ENCODE measurements at regions not wholly inside any gene's neighbourhood (a gene's known extent, or its start where the extent isn't known, plus 50 kb on each side); places are given as distances from the start of the nearest gene placed in this dataset.

DNA sequence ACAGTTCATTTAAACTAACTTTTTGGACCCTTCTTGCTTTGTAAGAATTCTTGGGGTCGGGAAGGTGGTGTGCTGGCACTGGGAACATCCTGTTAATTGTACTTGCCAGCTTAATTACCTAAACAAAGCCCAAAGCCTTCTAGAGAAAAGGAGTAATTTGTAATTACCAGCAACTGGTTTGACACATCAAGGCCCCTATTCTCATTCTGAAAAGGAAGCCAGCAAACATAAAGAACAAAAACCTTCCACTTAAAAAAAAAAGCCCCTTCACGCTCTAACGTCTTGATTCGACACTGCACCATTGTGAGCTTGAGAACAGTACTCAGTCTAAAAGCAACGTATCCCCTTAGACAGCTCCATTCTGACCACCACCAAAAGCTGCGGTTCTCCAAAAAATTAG is 74.7 kb upstream of the RPH3AL start:
- Histone ChIP-seq H3K23me2 (ENCODE audit: insufficient read length, low read depth, low read length, poor library complexity, severe bottlenecking) (no peaks in the 10 kb centered on the region), H4K5ac (ENCODE audit: insufficient read length, low read depth, low read length) (no peak overlapping the region), H3K14ac (ENCODE audit: insufficient read depth, low read length) (no peak overlapping the region), H3K4me1 (ENCODE audit: insufficient read depth, low read length) (peaks cover 3% of the 10 kb centered on the region; the same call in 1 of the 2 replicates), H3T11ph (ENCODE audit: low read length) (no peak overlapping the region), H3K9ac (ENCODE audit: extremely low read depth, insufficient read length, low read length) (no peak overlapping the region), H2BK15ac (ENCODE audit: low read depth, low read length) (no peak overlapping the region), H3K27me3 (ENCODE audit: insufficient read depth, low read length) (no peaks in the 10 kb centered on the region), H3K79me1 (ENCODE audit: insufficient read depth, low read depth, low read length, poor library complexity, severe bottlenecking) (no peaks in the 10 kb centered on the region), H3K23ac (ENCODE audit: insufficient read length, low read depth, low read length) (no peak overlapping the region), H4K91ac (ENCODE audit: insufficient read length, low read depth, low read length) (no peak overlapping the region), H2BK20ac (ENCODE audit: low read depth, low read length, poor library complexity, severe bottlenecking) (no peak overlapping the region), H4K8ac (replicated peaks; ENCODE audit: insufficient read length, low read depth, low read length) (no peak overlapping the region), H2BK12ac (ENCODE audit: insufficient read length, low read depth, low read length) (no peak overlapping the region), H2BK120ac (ENCODE audit: low read depth, low read length, poor library complexity, severe bottlenecking) (no peak overlapping the region), H2AFZ (ENCODE audit: low read length) (no peak overlapping the region), H3K9me3 (ENCODE audit: control insufficient read depth, low read depth, low read length) (no peaks in the 10 kb centered on the region), H3K18ac (ENCODE audit: insufficient read length, low read depth, low read length) (no peak overlapping the region), H3K79me2 (ENCODE audit: insufficient read depth, low read length) (no peaks in the 10 kb centered on the region), H3K4me2 (ENCODE audit: insufficient read depth, insufficient read length, low read length) (peak overlapping the region; percentile 7), H4K20me1 (ENCODE audit: control insufficient read depth, insufficient read depth, insufficient read length) (peaks cover 2% of the 10 kb centered on the region), H3K56ac (ENCODE audit: insufficient read length, low read depth, low read length) (no peak overlapping the region), H2BK5ac (ENCODE audit: insufficient read length, low read length) (no peak overlapping the region), H3K27ac (ENCODE audit: insufficient read length, low read depth, low read length) (no peak overlapping the region), H3K4ac (ENCODE audit: low read depth, low read length) (no peak overlapping the region), H2AK5ac (ENCODE audit: insufficient read length, low read length) (no peak overlapping the region)
- Mint-ChIP-seq H3K36me3 (ENCODE audit: insufficient read depth in 1 of 3, low read depth in 3 of 3) (peaks cover 2 to 20% (median 5%) of the 10 kb centered on the region in 3 experiments; a peak in 6 of 7 replicates), H3K4me3 (peak overlapping the region; percentile 22 to 55; a peak in 3 of 5 replicates), H3K27me3 (ENCODE audit: low read depth) (peaks cover 19% of the 10 kb centered on the region), H3K27ac (peak overlapping the region in 2 of 3 experiments; percentile 47 to 79; a peak in 3 of 7 replicates), H3K9me3 (peaks cover 21% of the 10 kb centered on the region in 2 experiments), H3K4me1 (peaks cover 25 to 27% of the 10 kb centered on the region in 2 experiments)
- no peak for DNase-seq
- no CpG with 5 or more reads among the region's 6 CpGs for WGBS (ENCODE audit: extremely low coverage, insufficient read length, low lambda C conversion rate)
- TF ChIP-seq CTCF (conservative IDR thresholded peaks at IDR 0.05): no peak

Data from H9 (cell line).